BLaER1 (cell line): ENCODE measurements at regions not wholly inside any gene's neighbourhood (a gene's known extent, or its start where the extent isn't known, plus 50 kb on each side); places are given as distances from the start of the nearest gene placed in this dataset.
A peak's percentile ranks its signal among the peaks of the same experiment; 100 is the strongest.

Experiments used
- H3K27ac ChIP-seq: shearing (Covaris generic); formaldehyde crosslinking; 2 replicates; pipeline ENCODE4 v1.8.1; 2022
- H3K27me3 ChIP-seq: shearing (Covaris generic); formaldehyde crosslinking; 2 replicates; pipeline ENCODE4 v1.8.1; 2022
- H3K36me3 ChIP-seq: shearing (Covaris generic); formaldehyde crosslinking; 2 replicates; pipeline ENCODE4 v1.8.1; 2022
- H3K4me1 ChIP-seq: shearing (Covaris generic); formaldehyde crosslinking; 2 replicates; pipeline ENCODE4 v1.8.1; 2022
- H3K4me2 ChIP-seq: shearing (Covaris generic); formaldehyde crosslinking; 2 replicates; pipeline ENCODE4 v1.8.1; 2022
- H3K4me3 ChIP-seq: shearing (Covaris generic); formaldehyde crosslinking; 2 replicates; pipeline ENCODE4 v1.8.1; 2022
- H3K9ac ChIP-seq: shearing (Covaris generic); formaldehyde crosslinking; 2 replicates; pipeline ENCODE4 v1.8.1; 2022
- H3K9me3 ChIP-seq: shearing (Covaris generic); formaldehyde crosslinking; 2 replicates; pipeline ENCODE4 v1.8.1; 2022
- H4K20me1 ChIP-seq: shearing (Covaris generic); formaldehyde crosslinking; 2 replicates; pipeline ENCODE4 v1.8.1; 2022
- Cebpa-rat ChIP-seq: shearing (Covaris generic); IDR thresholded peaks from 2 replicates; pipeline ENCODE4 v1.8.1; 2022

- Histone ChIP-seq H3K27me3 (no peaks in the 10 kb centered on the region), H3K9me3 (peaks cover 5% of the 10 kb centered on the region), H3K9ac (no peak overlapping the region), H4K20me1 (no peaks in the 10 kb centered on the region), H3K36me3 (no peaks in the 10 kb centered on the region), H3K4me1 (peaks cover 8% of the 10 kb centered on the region), H3K4me2 (no peak overlapping the region), H3K27ac (no peak overlapping the region), H3K4me3 (no peak overlapping the region)
- TF ChIP-seq Cebpa-rat = no peak
Observed at GRCh38 chr18:76205906-76206305, 289.1 kb downstream of the ZNF516 start.

- Histone ChIP-seq H3K9me3 (peaks cover 10% of the 10 kb centered on the region), H3K27me3 (no peaks in the 10 kb centered on the region), H4K20me1 (no peaks in the 10 kb centered on the region), H3K36me3 (no peaks in the 10 kb centered on the region), H3K27ac (no peak overlapping the region), H3K4me3 (no peak overlapping the region), H3K4me1 (peaks cover 2% of the 10 kb centered on the region), H3K4me2 (no peak overlapping the region), H3K9ac (no peak overlapping the region)
- TF ChIP-seq Cebpa-rat = no peak
Observed at GRCh38 chr18:76203552-76203951, 291.5 kb downstream of the ZNF516 start.

GRCh38 chr18:76202322-76202721 lies 292.7 kb downstream of the ZNF516 start:
- H3K9ac ChIP-seq = no peak overlapping the region
- H3K4me2 ChIP-seq = no peak overlapping the region
- H4K20me1 ChIP-seq = no peaks in the 10 kb centered on the region
- no peak overlapping the region for H3K4me3 ChIP-seq
- peaks cover 10% of the 10 kb centered on the region for H3K9me3 ChIP-seq
- TF ChIP-seq Cebpa-rat = no peak
- H3K36me3 ChIP-seq = no peaks in the 10 kb centered on the region
- no peaks in the 10 kb centered on the region for H3K4me1 ChIP-seq
- H3K27ac ChIP-seq = no peak overlapping the region
- no peaks in the 10 kb centered on the region for H3K27me3 ChIP-seq

- H3K4me3 ChIP-seq = no peak overlapping the region
- H3K9me3 ChIP-seq = 0 out of 2 replicates have a peak, but pooled peaks cover 11% of the 10 kb centered on the region
- H3K36me3 ChIP-seq = no peaks in the 10 kb centered on the region
- H3K27ac ChIP-seq = no peak overlapping the region
- no peaks in the 10 kb centered on the region for H3K4me1 ChIP-seq
- H3K4me2 ChIP-seq = no peak overlapping the region
- no peak overlapping the region for H3K9ac ChIP-seq
- no peaks in the 10 kb centered on the region for H4K20me1 ChIP-seq
- H3K27me3 ChIP-seq = no peaks in the 10 kb centered on the region
- TF ChIP-seq Cebpa-rat = no peak
Observed at GRCh38 chr18:76195601-76196000, 299.4 kb downstream of the ZNF516 start.

- Histone ChIP-seq H3K4me1 (no peaks in the 10 kb centered on the region; the same call in 1 of the 2 replicates), H3K9ac (no peak overlapping the region)
- no peak for TF ChIP-seq Cebpa-rat
Observed at GRCh38 chr18:76188097-76188496, 306.9 kb downstream of the ZNF516 start.

GRCh38 chr18:76179257-76179656 lies 315.8 kb downstream of the ZNF516 start:
- no peaks in the 10 kb centered on the region for H3K9me3 ChIP-seq
- no peaks in the 10 kb centered on the region for H3K27me3 ChIP-seq
- H3K4me1 ChIP-seq = no peaks in the 10 kb centered on the region
- TF ChIP-seq Cebpa-rat = no peak
- no peak overlapping the region for H3K9ac ChIP-seq
- H3K4me2 ChIP-seq = no peak overlapping the region
- H3K27ac ChIP-seq = no peak overlapping the region
- H4K20me1 ChIP-seq = no peaks in the 10 kb centered on the region
- no peaks in the 10 kb centered on the region for H3K36me3 ChIP-seq
- H3K4me3 ChIP-seq = no peak overlapping the region

More at GRCh38 chr18:76188097-76188496, 306.9 kb downstream of the ZNF516 start:
- H3K9me3 ChIP-seq = peaks cover 10% of the 10 kb centered on the region; the same call in 1 of the 2 replicates
- no peak overlapping the region for H3K27ac ChIP-seq
- no peaks in the 10 kb centered on the region for H3K27me3 ChIP-seq
- no peak overlapping the region for H3K4me2 ChIP-seq
- no peaks in the 10 kb centered on the region for H4K20me1 ChIP-seq
- H3K36me3 ChIP-seq = no peaks in the 10 kb centered on the region
- no peak overlapping the region for H3K4me3 ChIP-seq

GRCh38 chr18:76177160-76177559 lies 317.9 kb downstream of the ZNF516 start:
- no peak overlapping the region for H3K9ac ChIP-seq
- H3K27me3 ChIP-seq = no peaks in the 10 kb centered on the region

GRCh38 chr18:76174451-76174850 lies 320.6 kb downstream of the ZNF516 start:
- Histone ChIP-seq H3K4me3 (no peak overlapping the region), H3K27ac (no peak overlapping the region), H4K20me1 (no peaks in the 10 kb centered on the region), H3K9ac (no peak overlapping the region), H3K9me3 (no peaks in the 10 kb centered on the region), H3K36me3 (no peaks in the 10 kb centered on the region), H3K27me3 (no peaks in the 10 kb centered on the region), H3K4me2 (no peak overlapping the region), H3K4me1 (no peaks in the 10 kb centered on the region)
- TF ChIP-seq Cebpa-rat = no peak

More at GRCh38 chr18:76177160-76177559, 317.9 kb downstream of the ZNF516 start:
- Histone ChIP-seq H3K27ac (no peak overlapping the region), H4K20me1 (no peaks in the 10 kb centered on the region), H3K4me3 (no peak overlapping the region), H3K36me3 (no peaks in the 10 kb centered on the region), H3K9me3 (no peaks in the 10 kb centered on the region), H3K4me1 (no peaks in the 10 kb centered on the region), H3K4me2 (no peak overlapping the region)
- TF ChIP-seq Cebpa-rat = no peak

GRCh38 chr18:76169733-76170132 lies 325.3 kb downstream of the ZNF516 start:
- TF ChIP-seq Cebpa-rat = no peak
- Histone ChIP-seq H3K27ac (no peak overlapping the region), H3K4me3 (no peak overlapping the region), H3K36me3 (no peaks in the 10 kb centered on the region), H3K9ac (no peak overlapping the region), H3K27me3 (no peaks in the 10 kb centered on the region), H4K20me1 (no peaks in the 10 kb centered on the region), H3K9me3 (0 out of 2 replicates have a peak, but pooled peaks cover 3% of the 10 kb centered on the region), H3K4me2 (no peak overlapping the region), H3K4me1 (peaks cover 20% of the 10 kb centered on the region)

GRCh38 chr18:76167845-76168621 lies 327.0 kb downstream of the ZNF516 start:
- TF ChIP-seq Cebpa-rat = no peak
- Histone ChIP-seq H3K27me3 (no peaks in the 10 kb centered on the region), H3K4me2 (peak overlapping the region; percentile 21; the same call in 1 of the 2 replicates), H3K9me3 (peaks cover 3% of the 10 kb centered on the region; the same call in 1 of the 2 replicates), H3K4me1 (peaks cover 34% of the 10 kb centered on the region), H3K9ac (no peak overlapping the region), H3K4me3 (no peak overlapping the region), H3K27ac (no peak overlapping the region), H4K20me1 (no peaks in the 10 kb centered on the region), H3K36me3 (no peaks in the 10 kb centered on the region)
